HG02970 (cell line): ENCODE measurements at regions not wholly inside any gene's neighbourhood (a gene's known extent, or its start where the extent isn't known, plus 50 kb on each side); places are given as distances from the start of the nearest gene placed in this dataset.

Experiments
- ATAC-seq: cut with Tn5 transposase; IDR thresholded peaks from one replicate; pipeline ENCODE4 v1.9.1; 2021; ENCODE audit warnings: mild to moderate bottlenecking, moderate library complexity, moderate number of reproducible peaks; ENCODE audit not compliant: unreplicated experiment, low FRiP score

GRCh38 chr4:149136951-149137620, 678.6 kb downstream of the IQCM start:
- ATAC-seq: no peak

DNA sequence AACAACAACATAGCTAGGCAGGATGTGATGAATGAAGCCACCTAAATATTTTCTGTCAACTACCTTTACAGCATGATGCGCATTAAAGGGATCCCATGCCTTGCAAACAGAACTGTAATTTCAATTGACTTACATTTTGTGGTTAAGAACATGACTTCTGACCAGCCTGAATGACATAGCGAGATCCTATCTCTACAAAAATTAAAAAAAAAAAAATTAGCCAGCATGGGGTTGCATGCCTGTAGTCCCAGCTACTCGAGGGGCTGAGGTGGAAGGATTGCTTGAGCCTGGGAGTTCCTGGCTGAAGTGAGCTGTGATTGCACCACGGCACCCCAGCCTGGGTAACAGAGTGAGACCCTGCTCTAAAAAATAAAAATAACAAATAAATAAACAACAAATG, 680.6 kb downstream of the IQCM start:
- no peak for ATAC-seq

GRCh38 chr4:149121023-149121404, 678.8 kb upstream of the NR3C2 start:
- ATAC-seq: no peak

DNA sequence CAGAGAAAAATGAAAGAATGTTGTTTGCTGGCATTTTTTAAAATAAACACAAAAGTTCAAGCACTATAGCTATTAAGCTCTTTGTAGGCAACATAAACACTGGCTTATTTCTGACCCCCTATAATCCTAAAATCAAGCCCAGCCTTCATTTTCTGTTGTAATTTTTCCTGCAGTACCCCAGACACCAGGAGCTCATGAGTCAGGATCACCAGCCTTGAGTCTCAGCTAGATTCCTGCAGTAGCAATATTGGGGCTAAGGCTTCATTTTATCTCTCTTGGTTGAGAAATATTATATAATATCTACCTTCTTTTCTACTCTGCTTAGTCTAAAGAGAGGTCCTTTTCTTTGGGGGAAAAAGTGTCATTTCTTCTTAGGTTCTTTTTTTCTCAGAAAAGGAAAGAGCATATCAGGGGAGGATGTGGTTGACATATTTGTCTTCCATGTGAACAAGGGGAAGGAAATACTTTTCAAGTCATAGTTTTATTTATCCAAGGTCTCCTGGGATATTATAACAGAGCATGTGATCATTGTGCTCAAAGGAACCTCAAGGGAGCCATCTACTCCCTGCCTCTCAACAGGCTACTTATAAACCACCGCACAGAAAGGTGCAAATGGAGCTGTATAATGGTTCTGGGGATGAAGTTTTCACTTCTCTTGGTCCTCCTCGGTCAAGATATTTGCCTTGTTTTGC, 678.3 kb upstream of the NR3C2 start:
- no peak for ATAC-seq

- no peak for ATAC-seq
Observed at GRCh38 chr4:149116806-149117205, 674.6 kb upstream of the NR3C2 start.

- no peak for ATAC-seq
Observed at GRCh38 chr4:149113804-149114430, 671.7 kb upstream of the NR3C2 start.

- ATAC-seq: no peak
Observed at GRCh38 chr4:149112109-149112508, 669.9 kb upstream of the NR3C2 start.

DNA sequence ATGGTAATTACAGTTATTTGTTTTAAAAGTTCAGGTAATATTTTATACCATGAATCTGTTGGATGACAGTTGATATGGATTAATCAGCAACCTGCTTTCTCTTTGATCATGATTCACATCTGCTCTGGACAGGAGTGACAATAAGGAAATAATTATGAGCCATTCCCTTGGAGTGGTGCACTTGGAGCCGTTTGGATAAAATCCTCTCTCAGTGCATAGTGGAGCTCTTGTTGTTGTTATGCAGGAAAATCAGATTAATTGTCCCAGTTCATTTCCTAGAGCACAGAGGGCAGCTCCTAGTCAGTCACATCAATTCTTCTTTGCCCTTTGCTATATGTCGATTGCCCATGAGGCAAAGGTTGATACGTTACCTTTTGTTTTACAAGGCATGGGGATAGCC, 668.3 kb upstream of the NR3C2 start:
- ATAC-seq: no peak

DNA sequence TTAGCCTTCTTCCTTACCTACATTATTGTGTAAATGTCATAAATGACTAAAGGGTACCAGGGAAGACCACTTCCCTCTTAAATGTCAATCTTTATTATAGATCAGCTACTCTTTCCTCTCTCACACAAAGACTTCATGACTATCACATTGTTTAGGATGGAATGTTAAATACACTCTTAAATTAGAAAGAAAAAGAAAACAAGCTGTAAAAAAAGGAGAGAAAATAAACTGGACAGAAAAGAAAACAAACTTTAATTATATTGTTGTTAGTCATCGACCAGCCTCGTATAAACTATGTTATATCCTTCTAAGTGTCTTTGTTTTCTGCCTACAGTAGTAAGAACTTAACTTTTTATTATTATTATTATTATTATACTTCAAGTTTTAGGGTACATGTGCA, 666.4 kb upstream of the NR3C2 start:
- no peak for ATAC-seq

DNA sequence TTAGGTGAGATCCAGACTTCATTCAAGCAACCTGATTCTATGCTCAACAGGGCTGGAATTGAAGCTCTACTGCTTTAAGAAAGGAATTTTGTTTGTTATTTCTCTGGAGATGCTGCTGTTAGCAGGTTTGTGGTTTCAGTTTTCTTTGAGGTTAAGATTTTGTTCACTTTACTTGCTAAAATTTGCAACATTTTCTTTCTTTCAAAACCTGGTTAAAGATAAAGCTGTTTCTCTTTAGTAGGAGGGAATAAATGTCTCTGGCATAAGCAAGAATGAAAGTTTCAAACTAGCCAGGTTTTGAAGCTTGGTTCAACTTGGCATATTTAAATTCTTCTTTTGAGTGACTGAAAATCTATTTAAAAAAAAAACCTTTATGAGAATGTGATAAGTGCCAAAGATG, 660.6 kb upstream of the NR3C2 start:
- no peak for ATAC-seq

DNA sequence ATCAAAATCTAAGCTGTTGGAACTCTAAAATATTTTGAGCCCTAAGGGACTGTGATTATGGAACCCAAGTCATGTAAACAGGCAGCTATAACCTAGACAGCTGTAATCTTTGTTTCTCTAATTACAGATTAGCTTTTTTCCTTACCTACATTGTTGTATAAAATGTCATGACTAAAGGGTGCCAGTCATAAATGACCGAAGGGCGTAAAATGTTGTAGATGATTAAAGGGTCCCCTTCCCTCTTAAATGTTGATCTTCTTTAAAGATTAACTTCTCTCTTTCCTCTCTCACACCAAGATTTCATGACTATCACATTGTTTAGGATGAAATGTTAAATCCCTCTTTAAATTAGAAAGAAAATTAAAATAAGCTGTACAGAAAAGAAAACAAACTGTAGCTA, 659.4 kb upstream of the NR3C2 start:
- ATAC-seq: no peak

DNA sequence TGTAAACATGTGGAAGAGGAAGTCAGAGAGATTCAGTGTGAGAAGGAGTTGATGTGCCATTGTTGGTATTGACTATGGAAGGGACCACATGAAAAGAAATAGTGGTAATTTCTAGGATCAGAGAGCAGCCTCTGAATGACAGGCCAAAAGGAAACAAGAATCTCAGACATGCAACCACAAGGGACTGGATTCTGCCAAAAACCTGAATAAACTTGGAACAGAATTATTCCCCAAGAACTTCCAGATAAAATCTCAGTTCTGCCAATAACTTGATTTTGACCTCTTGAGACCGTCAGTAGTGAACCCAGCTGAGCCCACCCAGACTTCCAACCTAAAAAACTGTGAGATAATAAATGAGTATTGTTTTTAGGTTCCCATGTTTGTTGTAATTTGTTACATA, 653.6 kb upstream of the NR3C2 start:
- no peak for ATAC-seq

- no peak for ATAC-seq
Observed at GRCh38 chr4:149095001-149095400, 652.8 kb upstream of the NR3C2 start.

DNA sequence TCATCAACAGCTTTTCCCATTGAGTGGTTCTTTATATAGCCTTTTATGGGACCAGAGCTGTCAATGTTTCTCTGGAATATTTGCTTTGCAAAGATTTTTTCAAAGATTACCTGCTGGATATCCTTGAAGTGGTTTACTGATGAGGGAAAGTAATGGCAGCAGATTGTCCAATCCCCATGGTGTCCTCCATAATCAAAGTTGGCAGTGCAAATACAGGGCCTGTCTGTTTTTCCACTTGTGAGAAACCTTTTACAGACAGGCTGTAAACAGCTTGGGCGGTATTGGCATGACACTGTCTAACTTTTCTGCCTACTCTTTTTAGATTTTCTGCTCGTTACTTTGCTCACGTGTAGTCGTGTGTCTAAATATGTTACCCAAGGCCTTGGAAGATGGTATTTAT, 641.9 kb upstream of the NR3C2 start:
- ATAC-seq: no peak

GRCh38 chr4:149077181-149077580, 635.0 kb upstream of the NR3C2 start:
- ATAC-seq: no peak

- ATAC-seq: no peak
Observed at GRCh38 chr4:149076401-149076800, 634.2 kb upstream of the NR3C2 start.

- no peak for ATAC-seq
Observed at GRCh38 chr4:149072384-149072783, 630.2 kb upstream of the NR3C2 start.

- no peak for ATAC-seq
Observed at GRCh38 chr4:149065753-149066152, 623.5 kb upstream of the NR3C2 start.

GRCh38 chr4:149062997-149063396, 620.8 kb upstream of the NR3C2 start:
- no peak for ATAC-seq

DNA sequence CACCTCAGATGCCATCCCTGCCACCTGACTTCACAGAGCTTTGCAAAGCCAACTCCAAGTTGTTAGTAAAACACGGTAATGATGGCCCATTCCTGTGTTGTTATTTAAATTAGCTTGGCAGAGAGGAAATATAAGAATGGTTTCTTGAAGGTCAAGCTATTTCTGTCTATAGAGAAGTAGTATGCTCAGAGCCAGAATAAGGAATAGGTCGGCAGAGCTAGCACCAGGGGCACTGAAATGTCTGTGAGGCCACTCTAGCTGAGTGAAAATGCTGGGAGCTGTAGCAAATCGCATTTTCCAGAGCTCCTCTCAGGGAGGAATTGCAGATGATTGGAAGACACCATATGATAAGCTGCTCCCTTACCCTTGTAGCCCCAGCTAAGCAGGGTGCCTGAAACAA, 615.4 kb upstream of the NR3C2 start:
- no peak for ATAC-seq

DNA sequence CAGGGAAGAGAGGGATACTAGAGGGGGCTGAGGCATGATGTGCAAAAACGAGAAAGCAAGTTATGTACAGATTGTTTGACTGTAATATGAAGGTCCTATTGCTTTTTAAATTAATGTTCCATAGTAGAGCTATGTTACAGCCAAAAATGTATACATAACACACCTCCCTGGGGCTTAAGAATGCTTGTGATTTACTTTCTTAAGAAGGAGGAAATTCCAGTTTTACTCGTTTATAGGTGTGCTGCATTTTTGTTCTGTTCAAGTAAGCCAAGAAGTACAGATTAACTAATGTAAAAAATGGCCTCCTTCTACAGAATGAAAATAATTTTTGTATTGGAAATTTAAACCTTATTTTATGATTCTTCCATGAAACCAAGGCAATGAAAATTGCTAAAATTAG, 614.4 kb upstream of the NR3C2 start:
- no peak for ATAC-seq

DNA sequence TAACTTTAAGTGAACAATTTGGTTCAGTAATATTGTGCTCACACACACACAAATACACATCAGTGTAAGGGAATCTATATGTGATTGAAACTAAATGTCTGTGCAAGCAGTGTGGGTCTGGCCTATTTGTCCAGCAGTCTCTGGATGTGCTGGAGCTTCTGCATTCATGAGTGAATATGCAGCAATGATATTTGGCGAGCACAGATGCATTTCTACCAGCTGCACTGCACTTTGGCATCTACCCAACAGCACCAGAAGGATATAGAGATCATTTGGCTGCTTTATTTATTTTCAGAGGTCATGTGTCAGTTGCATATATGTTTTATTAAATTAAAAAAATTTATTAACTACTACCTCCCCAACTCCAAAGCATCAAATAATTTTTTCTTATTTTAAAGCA, 613.4 kb upstream of the NR3C2 start:
- ATAC-seq: no peak
